22Rv1 (cell line): ENCODE measurements at regions not wholly inside any gene's neighbourhood (a gene's known extent, or its start where the extent isn't known, plus 50 kb on each side); places are given as distances from the start of the nearest gene placed in this dataset.

Source experiments
- ZFX ChIP-seq: fragments of 450-650 bp; IDR thresholded peaks from 2 replicates; pipeline ENCODE4 v1.6.1; 2017; ENCODE audit warnings: antibody characterized with exemption, borderline replicate concordance
- TF ChIP-seq, protein P1 (sequence below): fragments of 450-650 bp; IDR thresholded peaks from 2 replicates; pipeline ENCODE4 v1.5.1; 2017; ENCODE audit warnings: mild to moderate bottlenecking

DNA sequence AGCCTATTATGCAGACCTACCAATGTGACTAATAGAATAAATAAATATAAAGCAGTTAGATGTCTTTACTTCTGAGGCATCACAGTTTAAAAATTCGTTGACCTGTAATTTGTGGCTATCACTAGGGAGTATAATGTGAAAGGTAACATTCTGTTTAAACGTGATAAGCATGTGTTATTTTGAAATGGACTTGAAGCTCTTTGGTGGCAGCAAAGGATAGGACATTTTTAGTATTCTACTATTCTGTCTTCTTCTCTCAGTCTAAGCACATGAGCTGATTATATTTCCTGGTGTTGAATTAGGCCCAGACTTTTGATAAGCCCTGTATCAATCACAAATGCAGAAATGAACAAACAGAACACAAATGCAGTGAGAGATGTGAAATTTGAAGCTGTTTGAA is 974.0 kb upstream of the CDH10 start:
- TF ChIP-seq, protein P1, sequence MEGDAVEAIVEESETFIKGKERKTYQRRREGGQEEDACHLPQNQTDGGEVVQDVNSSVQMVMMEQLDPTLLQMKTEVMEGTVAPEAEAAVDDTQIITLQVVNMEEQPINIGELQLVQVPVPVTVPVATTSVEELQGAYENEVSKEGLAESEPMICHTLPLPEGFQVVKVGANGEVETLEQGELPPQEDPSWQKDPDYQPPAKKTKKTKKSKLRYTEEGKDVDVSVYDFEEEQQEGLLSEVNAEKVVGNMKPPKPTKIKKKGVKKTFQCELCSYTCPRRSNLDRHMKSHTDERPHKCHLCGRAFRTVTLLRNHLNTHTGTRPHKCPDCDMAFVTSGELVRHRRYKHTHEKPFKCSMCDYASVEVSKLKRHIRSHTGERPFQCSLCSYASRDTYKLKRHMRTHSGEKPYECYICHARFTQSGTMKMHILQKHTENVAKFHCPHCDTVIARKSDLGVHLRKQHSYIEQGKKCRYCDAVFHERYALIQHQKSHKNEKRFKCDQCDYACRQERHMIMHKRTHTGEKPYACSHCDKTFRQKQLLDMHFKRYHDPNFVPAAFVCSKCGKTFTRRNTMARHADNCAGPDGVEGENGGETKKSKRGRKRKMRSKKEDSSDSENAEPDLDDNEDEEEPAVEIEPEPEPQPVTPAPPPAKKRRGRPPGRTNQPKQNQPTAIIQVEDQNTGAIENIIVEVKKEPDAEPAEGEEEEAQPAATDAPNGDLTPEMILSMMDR: no peak
- TF ChIP-seq ZFX: no peak
